Sigmoid colon (tissue), 4 donors: ENCODE measurements at regions not wholly inside any gene's neighbourhood (a gene's known extent, or its start where the extent isn't known, plus 50 kb on each side); places are given as distances from the start of the nearest gene placed in this dataset.

Source experiments
- POLR2AphosphoS5 ChIP-seq, 4 donors: sonication (generic); formaldehyde crosslinking; IDR thresholded peaks; one replicate each; pipeline ENCODE4 v1.6.1; 2017; ENCODE audit warnings: antibody characterized with exemption in 4 of 4
- TF ChIP-seq, protein P1 (sequence below), 4 experiments: fragments of 450-650 bp in 3 of 4; fragments of 200-600 bp in 1 of 4; IDR thresholded peaks; one replicate each; pipeline ENCODE4 v1.5.1; 2016 to 2019; ENCODE audit warnings: antibody characterized with exemption in 4 of 4, mild to moderate bottlenecking in 3 of 4, moderate library complexity in 2 of 4

DNA sequence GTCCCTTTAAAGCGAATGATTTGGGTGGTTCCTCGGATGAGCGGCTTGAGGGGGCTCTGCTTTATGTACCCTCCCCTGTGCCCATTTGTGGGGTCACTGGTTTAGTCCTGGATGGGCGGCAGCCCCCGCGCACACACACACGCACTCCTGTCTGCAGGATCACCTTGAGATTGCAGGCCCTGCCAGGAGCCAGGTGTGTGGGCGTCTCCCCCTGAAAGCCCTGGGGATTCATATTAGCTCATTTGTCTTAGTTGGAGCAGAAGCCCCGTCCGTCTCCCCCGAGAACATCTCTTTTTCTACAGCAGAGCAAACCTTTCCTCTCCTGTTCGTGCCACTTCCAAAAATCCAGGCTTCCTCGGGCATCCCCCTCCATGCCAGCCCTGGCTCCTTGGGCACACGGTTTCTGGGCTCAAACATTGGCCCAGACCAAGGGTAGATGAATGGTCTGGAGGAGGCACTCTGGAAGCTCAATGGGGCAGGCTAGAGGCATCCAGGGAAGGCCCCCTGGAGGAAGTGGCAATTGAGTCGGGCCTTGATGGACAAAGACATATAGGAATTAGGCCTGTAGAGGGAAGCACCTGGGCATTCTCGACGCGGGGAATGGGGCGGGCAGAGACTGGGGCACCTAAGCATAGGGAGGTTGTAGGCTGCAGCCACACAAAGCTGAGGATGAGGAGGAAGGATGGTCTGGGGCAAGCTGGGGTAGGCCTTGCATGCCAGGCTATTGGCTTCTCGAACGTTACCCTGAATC lies 218.5 kb upstream of the GSE1 start:
- TF ChIP-seq, protein P1, sequence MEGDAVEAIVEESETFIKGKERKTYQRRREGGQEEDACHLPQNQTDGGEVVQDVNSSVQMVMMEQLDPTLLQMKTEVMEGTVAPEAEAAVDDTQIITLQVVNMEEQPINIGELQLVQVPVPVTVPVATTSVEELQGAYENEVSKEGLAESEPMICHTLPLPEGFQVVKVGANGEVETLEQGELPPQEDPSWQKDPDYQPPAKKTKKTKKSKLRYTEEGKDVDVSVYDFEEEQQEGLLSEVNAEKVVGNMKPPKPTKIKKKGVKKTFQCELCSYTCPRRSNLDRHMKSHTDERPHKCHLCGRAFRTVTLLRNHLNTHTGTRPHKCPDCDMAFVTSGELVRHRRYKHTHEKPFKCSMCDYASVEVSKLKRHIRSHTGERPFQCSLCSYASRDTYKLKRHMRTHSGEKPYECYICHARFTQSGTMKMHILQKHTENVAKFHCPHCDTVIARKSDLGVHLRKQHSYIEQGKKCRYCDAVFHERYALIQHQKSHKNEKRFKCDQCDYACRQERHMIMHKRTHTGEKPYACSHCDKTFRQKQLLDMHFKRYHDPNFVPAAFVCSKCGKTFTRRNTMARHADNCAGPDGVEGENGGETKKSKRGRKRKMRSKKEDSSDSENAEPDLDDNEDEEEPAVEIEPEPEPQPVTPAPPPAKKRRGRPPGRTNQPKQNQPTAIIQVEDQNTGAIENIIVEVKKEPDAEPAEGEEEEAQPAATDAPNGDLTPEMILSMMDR (IDR thresholded peaks at IDR 0.05) = no peak
- no peak for TF ChIP-seq POLR2AphosphoS5 (IDR thresholded peaks at IDR 0.05)
